Activated naive CD8-positive, alpha-beta T cell (primary cell): ENCODE measurements at regions not wholly inside any gene's neighbourhood (a gene's known extent, or its start where the extent isn't known, plus 50 kb on each side); places are given as distances from the start of the nearest gene placed in this dataset.

Experiments used
- H3K27ac Mint-ChIP-seq: one replicate; pipeline ENCODE4 v1.8.0; 2021; ENCODE audit warnings: mixed read lengths
- H3K27me3 Mint-ChIP-seq: one replicate; pipeline ENCODE4 v1.8.0; 2021; ENCODE audit warnings: mixed read lengths
- H3K36me3 Mint-ChIP-seq: one replicate; pipeline ENCODE4 v1.8.0; 2021; ENCODE audit warnings: mixed read lengths
- H3K4me1 Mint-ChIP-seq: one replicate; pipeline ENCODE4 v1.8.0; 2021; ENCODE audit warnings: low read depth, mixed read lengths
- H3K4me3 Mint-ChIP-seq: one replicate; pipeline ENCODE4 v1.8.0; 2021; ENCODE audit warnings: mild to moderate bottlenecking, mixed read lengths
- H3K9me3 Mint-ChIP-seq: one replicate; pipeline ENCODE4 v1.8.0; 2021; ENCODE audit warnings: low read depth, mixed read lengths

DNA sequence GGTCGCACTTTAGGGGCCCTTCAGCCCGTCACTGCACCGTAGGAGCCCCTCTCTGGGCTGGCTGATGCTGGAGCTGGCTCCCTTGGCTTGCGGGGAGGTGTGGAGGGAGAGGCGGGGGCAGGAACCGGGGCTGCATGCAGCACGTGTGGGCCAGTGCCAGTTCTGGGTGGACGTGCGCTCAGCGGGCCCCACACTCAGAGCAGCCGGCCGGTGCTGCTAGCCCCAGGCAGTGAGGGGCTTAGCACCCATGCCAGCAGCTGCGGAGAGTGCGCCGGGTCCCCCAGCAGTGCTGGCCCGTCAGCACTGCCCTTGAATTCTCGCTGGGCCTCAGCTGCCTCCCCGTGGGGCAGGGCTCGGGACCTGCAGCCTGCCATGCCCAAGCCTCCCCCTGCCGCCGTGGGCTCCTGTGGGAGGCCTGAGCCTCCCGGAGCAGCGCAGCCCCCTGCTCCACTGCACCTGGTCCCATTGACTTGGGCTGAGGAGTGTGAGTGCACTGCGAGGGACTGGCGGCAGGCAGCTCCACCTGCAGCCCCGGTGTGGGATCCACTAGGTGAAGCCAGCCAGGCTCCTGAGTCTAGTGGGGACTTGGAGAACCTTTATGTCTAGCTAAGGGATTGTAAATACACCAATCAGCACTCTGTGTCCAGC lies 108.8 kb upstream of the RASGEF1B start:
- H3K4me3 Mint-ChIP-seq = no peak overlapping the region
- no peaks in the 10 kb centered on the region for H3K4me1 Mint-ChIP-seq
- H3K27me3 Mint-ChIP-seq = no peaks in the 10 kb centered on the region
- no peaks in the 10 kb centered on the region for H3K36me3 Mint-ChIP-seq
- H3K9me3 Mint-ChIP-seq = no peaks in the 10 kb centered on the region
- no peak overlapping the region for H3K27ac Mint-ChIP-seq

DNA sequence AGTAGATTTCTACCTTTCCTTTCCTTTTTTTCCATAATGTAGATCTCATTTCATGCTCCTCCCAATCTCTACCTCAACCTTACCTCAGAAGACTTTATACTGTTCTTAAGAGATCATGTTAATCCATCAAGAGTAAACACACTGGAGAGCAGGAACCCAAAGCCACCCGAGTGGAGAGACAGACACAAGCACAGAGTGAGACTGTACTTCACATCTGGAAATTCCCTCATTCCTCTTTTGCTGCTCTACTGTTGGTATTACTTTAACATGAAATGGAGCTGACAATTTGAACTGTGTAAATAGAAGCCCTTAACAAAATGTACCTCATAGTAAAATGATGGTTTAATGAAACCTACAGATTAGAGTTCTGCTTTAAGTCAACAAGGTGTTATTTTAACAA lies 105.7 kb upstream of the RASGEF1B start:
- Mint-ChIP-seq H3K27ac (no peak overlapping the region), H3K4me1 (no peaks in the 10 kb centered on the region), H3K4me3 (no peak overlapping the region), H3K27me3 (no peaks in the 10 kb centered on the region), H3K9me3 (no peaks in the 10 kb centered on the region), H3K36me3 (no peaks in the 10 kb centered on the region)

DNA sequence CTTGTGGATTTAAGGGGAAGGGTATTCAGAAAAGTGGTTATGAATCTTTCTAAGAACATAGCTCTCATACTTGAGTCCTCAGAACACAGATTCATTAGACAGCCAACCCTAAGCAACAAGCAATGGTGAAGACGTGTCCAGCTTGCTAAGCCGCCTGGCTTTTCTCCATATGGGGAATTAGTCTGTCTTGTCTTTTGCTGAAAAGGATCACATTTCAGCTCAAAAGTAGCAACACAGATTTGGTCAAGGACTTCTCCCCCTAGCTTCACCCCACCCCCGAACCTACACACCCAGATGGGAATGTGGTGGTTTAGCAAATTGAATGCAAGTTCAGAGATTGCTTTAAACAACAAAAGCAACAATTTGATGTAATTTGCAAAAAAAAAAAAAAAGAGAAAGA lies 103.3 kb upstream of the RASGEF1B start:
- H3K4me3 Mint-ChIP-seq = no peak overlapping the region
- H3K4me1 Mint-ChIP-seq = no peaks in the 10 kb centered on the region
- no peaks in the 10 kb centered on the region for H3K9me3 Mint-ChIP-seq
- H3K36me3 Mint-ChIP-seq = no peaks in the 10 kb centered on the region
- H3K27me3 Mint-ChIP-seq = no peaks in the 10 kb centered on the region
- no peak overlapping the region for H3K27ac Mint-ChIP-seq

DNA sequence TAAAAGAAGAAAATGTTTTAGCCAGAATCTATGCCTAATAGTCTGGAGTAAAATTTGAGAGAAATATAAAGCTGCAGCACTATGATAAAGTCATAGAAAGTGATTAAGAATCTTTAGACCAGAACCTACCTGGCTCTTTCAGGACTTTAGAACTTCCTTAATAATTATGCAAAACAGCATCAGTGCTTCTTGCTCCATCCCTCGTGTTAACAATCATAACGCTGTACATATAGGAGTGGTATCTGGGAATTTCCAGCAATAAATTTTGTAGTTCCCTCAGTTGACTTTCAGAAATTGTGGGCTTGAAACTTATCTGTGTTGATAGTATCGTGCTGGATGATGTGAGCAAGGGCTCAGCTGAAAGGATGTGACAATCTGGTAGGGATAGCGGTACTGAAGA lies 102.1 kb upstream of the RASGEF1B start:
- Mint-ChIP-seq H3K4me1 (no peaks in the 10 kb centered on the region), H3K36me3 (no peaks in the 10 kb centered on the region), H3K27ac (no peak overlapping the region), H3K27me3 (no peaks in the 10 kb centered on the region), H3K4me3 (no peak overlapping the region), H3K9me3 (no peaks in the 10 kb centered on the region)

DNA sequence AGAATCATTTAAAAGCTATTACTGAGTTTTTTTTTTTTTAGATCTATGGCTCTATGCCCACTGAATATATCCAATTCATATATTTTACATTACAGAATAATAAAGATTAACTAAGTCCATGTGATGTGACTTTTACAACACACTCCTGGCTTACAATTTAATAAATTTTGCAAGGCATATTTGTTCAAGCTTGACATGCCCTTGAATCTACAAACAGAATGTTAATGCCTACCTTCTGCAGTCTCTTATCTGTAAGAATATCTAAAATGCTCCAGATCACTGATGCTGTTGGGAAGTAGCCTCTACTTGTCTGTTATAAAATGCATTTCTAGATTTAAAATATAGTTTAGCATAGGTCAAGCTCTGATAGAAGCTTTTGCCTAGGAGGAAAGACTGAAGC lies 100.7 kb upstream of the RASGEF1B start:
- H3K36me3 Mint-ChIP-seq = no peaks in the 10 kb centered on the region
- no peak overlapping the region for H3K27ac Mint-ChIP-seq
- no peaks in the 10 kb centered on the region for H3K4me1 Mint-ChIP-seq
- H3K9me3 Mint-ChIP-seq = no peaks in the 10 kb centered on the region
- H3K4me3 Mint-ChIP-seq = no peak overlapping the region
- H3K27me3 Mint-ChIP-seq = no peaks in the 10 kb centered on the region

DNA sequence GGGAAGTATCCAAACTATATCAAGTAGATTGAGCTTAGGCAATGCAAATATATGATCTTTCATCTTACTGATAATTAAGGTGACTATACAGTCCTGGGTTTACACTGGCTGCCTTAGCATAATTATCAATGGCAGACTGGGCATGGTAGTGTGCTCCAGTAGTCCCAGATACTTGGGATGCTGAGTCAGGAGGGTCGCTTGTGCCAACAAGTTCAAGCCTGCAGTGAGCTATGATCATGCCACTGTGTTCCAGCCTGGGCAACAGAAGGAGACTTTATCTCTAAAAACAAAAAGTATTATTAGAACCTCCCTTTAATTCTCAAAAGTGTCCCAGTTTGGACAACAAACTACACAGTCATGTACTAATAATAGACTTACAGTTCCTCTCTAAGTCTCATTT lies 99.4 kb upstream of the RASGEF1B start:
- Mint-ChIP-seq H3K36me3 (no peaks in the 10 kb centered on the region), H3K4me3 (no peak overlapping the region), H3K9me3 (no peaks in the 10 kb centered on the region), H3K4me1 (no peaks in the 10 kb centered on the region), H3K27ac (no peak overlapping the region), H3K27me3 (no peaks in the 10 kb centered on the region)

DNA sequence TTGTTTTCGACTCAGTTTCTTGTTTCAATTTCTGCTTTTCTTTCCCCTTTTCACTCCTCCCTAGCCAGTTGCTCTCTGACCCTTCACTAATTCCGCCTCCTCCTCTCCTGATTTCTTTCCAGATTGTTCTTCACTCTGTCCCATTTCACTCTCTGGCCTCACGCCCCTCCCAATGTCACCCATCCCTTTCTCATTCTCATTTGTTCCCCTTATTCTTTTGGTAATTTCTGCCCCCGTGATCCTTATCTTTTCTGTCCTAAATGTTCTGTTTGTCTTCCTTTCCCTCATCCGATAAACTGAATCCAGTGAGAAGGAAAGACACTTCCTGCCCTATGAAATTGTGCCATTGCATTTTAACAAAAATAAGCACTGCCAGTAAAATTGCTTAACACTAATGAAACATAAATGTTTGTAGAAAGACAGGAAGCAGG lies 94.5 kb upstream of the RASGEF1B start:
- no peaks in the 10 kb centered on the region for H3K36me3 Mint-ChIP-seq
- H3K4me3 Mint-ChIP-seq = no peak overlapping the region
- no peak overlapping the region for H3K27ac Mint-ChIP-seq
- peaks cover 21% of the 10 kb centered on the region for H3K4me1 Mint-ChIP-seq
- no peaks in the 10 kb centered on the region for H3K27me3 Mint-ChIP-seq
- no peaks in the 10 kb centered on the region for H3K9me3 Mint-ChIP-seq

DNA sequence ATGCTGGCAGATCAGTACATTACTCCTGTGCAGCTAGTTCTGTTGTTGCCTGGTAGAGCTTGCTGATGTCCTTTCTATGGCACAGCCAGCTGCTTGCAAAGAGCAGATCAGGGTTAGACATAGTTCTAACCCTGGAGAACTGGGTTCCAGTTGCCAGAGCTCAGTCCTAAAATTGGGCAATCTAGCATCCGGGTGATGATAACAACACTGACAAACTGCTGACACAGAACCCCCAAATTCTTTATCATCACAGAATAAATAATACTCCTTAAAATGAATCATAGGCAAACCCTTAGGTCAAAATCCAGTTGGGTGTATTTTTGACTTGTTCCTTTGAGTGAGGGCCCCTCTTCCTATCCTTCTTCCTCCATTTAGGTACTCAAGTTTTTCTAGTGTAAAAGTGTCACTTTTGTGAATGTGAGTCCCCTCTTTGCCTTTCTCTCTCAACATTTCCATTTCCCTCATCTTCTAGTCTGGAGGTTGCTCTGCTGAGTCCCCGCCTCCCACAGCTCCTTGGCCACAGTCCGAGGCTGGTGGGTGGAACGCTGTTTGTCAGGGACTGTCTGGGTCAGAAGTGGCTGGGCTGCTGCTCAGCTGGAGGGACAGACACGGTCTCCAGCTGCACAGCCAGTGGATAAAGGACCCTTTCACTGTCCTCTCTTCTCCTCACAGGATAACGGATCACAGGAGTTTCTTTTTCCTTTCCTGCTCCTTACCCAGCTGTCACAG lies 93.6 kb upstream of the RASGEF1B start:
- no peaks in the 10 kb centered on the region for H3K36me3 Mint-ChIP-seq
- no peaks in the 10 kb centered on the region for H3K9me3 Mint-ChIP-seq
- H3K4me1 Mint-ChIP-seq = peaks cover 21% of the 10 kb centered on the region
- H3K4me3 Mint-ChIP-seq = no peak overlapping the region
- no peak overlapping the region for H3K27ac Mint-ChIP-seq
- H3K27me3 Mint-ChIP-seq = no peaks in the 10 kb centered on the region

DNA sequence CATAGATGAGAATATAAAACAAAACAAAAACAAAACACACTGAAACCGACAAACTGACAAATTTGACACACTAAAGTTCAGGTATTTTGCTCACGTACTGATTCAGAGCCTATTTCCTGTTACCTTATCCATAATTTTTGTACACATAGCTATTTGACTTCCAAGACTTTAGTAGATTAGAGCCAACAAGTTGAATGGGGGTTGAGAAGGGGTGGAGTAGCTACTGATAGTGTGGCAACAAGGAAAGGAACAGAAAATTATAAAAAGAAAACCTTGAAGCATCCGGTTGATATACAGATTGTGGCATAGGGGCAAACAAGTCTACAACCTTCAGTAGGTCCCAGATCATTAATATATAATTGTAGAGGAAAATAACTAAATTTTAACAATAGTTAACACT lies 92.3 kb upstream of the RASGEF1B start:
- no peaks in the 10 kb centered on the region for H3K9me3 Mint-ChIP-seq
- no peaks in the 10 kb centered on the region for H3K36me3 Mint-ChIP-seq
- H3K4me3 Mint-ChIP-seq = no peak overlapping the region
- H3K27me3 Mint-ChIP-seq = no peaks in the 10 kb centered on the region
- H3K27ac Mint-ChIP-seq = no peak overlapping the region
- peaks cover 21% of the 10 kb centered on the region for H3K4me1 Mint-ChIP-seq

DNA sequence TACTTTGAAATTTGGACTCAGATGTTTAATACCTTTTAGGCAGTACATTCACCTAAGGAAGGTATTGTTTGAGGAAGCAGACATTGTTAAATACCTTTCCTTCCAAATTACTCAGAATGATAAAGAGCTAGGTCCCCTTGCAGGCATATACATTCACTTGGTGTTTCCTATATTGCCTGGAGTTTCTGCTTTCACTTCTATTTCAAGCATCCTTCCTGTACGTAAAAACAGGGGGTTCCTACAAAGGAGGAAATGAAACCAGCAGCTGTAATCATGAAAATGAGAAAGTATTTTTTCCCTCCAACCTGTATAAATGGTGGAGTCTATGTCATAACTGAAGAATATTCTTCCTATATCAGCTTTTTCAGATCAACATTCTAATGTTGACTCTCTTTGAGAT lies 90.4 kb upstream of the RASGEF1B start:
- peak overlapping the region; percentile 35 for H3K27ac Mint-ChIP-seq
- no peaks in the 10 kb centered on the region for H3K9me3 Mint-ChIP-seq
- H3K4me3 Mint-ChIP-seq = peak overlapping the region; percentile 9
- H3K36me3 Mint-ChIP-seq = peaks cover 2% of the 10 kb centered on the region
- H3K27me3 Mint-ChIP-seq = no peaks in the 10 kb centered on the region
- peaks cover 24% of the 10 kb centered on the region for H3K4me1 Mint-ChIP-seq

DNA sequence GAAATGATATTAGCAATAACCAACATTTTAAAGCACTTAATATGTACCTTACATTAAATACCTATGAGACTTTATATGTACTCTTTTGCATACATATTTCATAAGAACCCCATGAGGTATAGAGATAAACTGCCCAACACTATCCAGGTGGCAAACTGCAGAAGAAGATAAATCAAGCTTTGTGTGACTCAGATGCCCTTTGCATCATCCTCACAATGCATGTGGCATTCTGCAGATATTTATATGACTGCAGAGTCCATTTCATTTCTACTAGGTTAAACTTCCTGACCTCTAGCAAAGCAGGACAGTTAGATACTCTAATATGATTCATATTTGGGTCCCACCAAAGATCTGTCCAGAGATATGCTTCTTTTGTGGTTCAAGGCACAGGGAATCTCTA lies 85.6 kb upstream of the RASGEF1B start:
- H3K4me1 Mint-ChIP-seq = peaks cover 26% of the 10 kb centered on the region
- H3K27me3 Mint-ChIP-seq = no peaks in the 10 kb centered on the region
- peaks cover 2% of the 10 kb centered on the region for H3K36me3 Mint-ChIP-seq
- no peak overlapping the region for H3K4me3 Mint-ChIP-seq
- no peaks in the 10 kb centered on the region for H3K9me3 Mint-ChIP-seq
- no peak overlapping the region for H3K27ac Mint-ChIP-seq

DNA sequence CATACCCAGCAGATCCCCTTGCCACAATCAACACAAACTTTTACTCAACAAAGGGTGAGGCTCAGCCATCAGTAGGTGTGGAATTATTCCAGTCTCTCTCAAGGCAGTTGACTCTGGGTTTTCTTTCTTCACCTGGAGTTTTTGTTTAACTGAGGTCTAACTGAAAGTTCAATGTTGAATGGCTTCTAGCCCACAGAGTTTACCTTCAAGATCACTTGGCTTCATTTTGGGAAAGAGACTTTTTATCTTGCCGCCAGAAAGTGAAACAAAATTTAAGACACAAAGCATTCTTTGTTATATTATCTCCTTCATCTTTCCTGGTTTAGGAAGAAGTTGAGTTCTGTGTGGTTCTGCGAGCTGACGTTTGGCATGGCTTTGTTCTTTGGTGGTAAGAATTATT lies 83.8 kb upstream of the RASGEF1B start:
- Mint-ChIP-seq H3K4me1 (peaks cover 15% of the 10 kb centered on the region), H3K27ac (peak overlapping the region; percentile 2), H3K36me3 (peaks cover 2% of the 10 kb centered on the region), H3K27me3 (no peaks in the 10 kb centered on the region), H3K9me3 (no peaks in the 10 kb centered on the region), H3K4me3 (no peak overlapping the region)

DNA sequence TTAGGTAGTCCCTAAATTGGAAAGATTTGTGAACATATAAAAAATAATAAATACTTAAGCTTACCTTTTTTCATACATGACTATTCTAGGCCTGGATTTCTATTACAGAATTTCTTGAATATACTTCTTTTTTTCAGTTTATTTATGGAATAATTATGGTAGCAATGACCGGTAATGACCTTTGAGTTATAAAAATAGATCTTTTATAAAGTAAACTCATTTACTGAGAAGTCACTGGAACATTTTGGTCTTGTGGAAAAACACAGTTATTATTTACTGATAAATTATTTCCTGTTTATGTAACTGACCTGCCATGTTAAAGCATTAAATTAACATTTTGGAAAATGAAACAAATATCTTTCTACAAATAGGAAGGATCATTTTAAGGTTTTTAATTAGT lies 80.4 kb upstream of the RASGEF1B start:
- Mint-ChIP-seq H3K9me3 (no peaks in the 10 kb centered on the region), H3K27me3 (no peaks in the 10 kb centered on the region), H3K27ac (no peak overlapping the region), H3K4me3 (no peak overlapping the region), H3K4me1 (peaks cover 13% of the 10 kb centered on the region), H3K36me3 (no peaks in the 10 kb centered on the region)

DNA sequence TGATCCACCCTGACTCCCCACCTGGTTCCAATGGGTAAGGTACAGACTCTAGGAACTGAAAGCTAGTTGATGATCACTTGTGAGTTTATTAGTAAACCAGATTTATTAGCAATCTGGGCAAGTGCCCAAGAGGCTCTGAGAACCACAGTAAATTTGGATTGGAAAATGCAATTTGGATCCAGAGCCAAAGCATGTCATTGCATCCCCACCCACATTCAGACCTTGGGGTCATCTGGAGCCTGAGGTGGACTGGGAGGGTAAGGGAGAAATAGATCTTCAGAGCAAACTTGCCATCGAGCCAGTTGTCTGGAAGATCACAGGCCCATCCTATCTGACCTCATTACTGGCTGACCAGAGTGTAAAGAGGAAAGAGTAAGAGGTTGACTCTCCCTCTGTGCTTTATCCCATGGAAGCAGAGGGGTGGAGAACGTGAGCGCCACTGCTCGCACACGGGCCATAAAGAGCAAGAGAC lies 78.7 kb upstream of the RASGEF1B start:
- Mint-ChIP-seq H3K9me3 (no peaks in the 10 kb centered on the region), H3K36me3 (no peaks in the 10 kb centered on the region), H3K27me3 (no peaks in the 10 kb centered on the region), H3K27ac (no peak overlapping the region), H3K4me1 (peaks cover 4% of the 10 kb centered on the region), H3K4me3 (no peak overlapping the region)

DNA sequence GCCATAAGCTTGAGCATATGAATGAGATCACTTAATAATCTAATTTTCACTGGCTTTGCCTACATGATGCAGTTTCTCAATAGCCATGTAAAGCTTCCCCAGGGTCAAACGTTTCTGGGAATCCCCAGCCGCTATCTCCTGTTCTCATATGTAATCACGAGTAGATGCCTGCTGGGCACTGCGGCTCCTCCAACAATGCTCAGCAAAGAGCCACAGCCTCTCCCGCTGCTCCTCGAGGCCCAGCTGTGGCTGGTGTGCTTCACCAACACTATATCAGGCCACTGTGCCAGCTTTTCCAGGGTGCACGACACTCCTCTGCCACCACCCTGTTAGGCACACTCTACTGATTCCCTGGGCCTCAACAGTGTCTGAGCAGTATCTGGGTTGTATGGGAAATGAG lies 78.3 kb upstream of the RASGEF1B start:
- no peaks in the 10 kb centered on the region for H3K27me3 Mint-ChIP-seq
- H3K9me3 Mint-ChIP-seq = no peaks in the 10 kb centered on the region
- H3K36me3 Mint-ChIP-seq = no peaks in the 10 kb centered on the region
- H3K4me1 Mint-ChIP-seq = peaks cover 1% of the 10 kb centered on the region
- no peak overlapping the region for H3K27ac Mint-ChIP-seq
- H3K4me3 Mint-ChIP-seq = no peak overlapping the region

DNA sequence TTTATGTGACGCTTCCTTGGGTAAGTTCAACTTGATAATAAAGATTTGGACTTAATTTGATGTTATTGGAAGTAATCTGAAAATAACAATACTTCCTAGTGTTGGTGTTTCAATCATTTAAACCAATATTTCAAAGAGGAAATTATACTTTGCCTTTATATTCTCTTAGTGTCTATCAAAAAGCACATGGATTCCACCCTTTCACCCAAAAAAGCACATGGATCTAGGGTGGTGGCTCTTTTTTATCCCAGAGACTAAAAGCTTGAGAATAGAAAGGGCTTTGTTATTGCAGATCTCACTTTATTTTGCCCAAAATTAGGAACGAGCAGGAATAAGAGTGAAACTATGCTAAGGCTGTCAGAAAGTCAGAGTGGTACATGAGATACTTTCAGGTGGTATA lies 75.1 kb upstream of the RASGEF1B start:
- no peaks in the 10 kb centered on the region for H3K4me1 Mint-ChIP-seq
- H3K9me3 Mint-ChIP-seq = peaks cover 9% of the 10 kb centered on the region
- peaks cover 8% of the 10 kb centered on the region for H3K36me3 Mint-ChIP-seq
- H3K27ac Mint-ChIP-seq = no peak overlapping the region
- H3K27me3 Mint-ChIP-seq = no peaks in the 10 kb centered on the region
- H3K4me3 Mint-ChIP-seq = no peak overlapping the region
